GM12878 (cell line): ENCODE measurements at regions not wholly inside any gene's neighbourhood (a gene's known extent, or its start where the extent isn't known, plus 50 kb on each side); places are given as distances from the start of the nearest gene placed in this dataset.

Source experiments
- ATAC-seq: fragments of 200-7000 bp; cut with Tn5 transposase; 3 replicates; pipeline ENCODE4 v1.9.1; 2020; ENCODE audit warnings: mild to moderate bottlenecking, moderate library complexity
- BruUV-seq: library from RNA; stranded (reverse); fragments of 400-500 nt; replicated peaks from 2 replicates; lab custom pipeline; 2021; lab: Mats Ljungman, UMichigan
- CTCF ChIA-PET: fragments of 300-600 bp; sonication (Branson Sonifier 250); formaldehyde crosslinking; extraction: SDS; loops from one replicate; lab custom pipeline; 2021; ENCODE audit warnings: inconsistent platforms; lab: Yijun Ruan, JAX
- POLR2A ChIA-PET: fragments of 350-600 bp; formaldehyde crosslinking; extraction: SDS; loops from one replicate; lab custom pipeline; 2021; ENCODE audit warnings: inconsistent platforms; lab: Charles Lee
- RAD21 ChIA-PET: fragments of 300-600 bp; sonication (Branson Sonifier 250); formaldehyde crosslinking; loops from one replicate; lab custom pipeline; 2023; ENCODE audit warnings: antibody characterized with exemption; ENCODE audit not compliant: unreplicated experiment; lab: Charles Lee
- SMC1A ChIA-PET: fragments of 300-600 bp; sonication (Branson Sonifier 250); formaldehyde crosslinking; loops from one replicate; lab custom pipeline; 2023; ENCODE audit not compliant: unreplicated experiment, uncharacterized antibody; lab: Charles Lee
- DNase-seq: peaks from one replicate; pipeline ENCODE4 v3.0.0-alpha.2; 2011; ENCODE audit warnings: low read depth, low spot score
- FAIRE-seq: peaks from 3 replicates; lab custom pipeline; 2011; peaks lifted over from hg19 to GRCh38; lab: Jason Lieb, UNC
- H2AFZ ChIP-seq: 2 replicates; pipeline ENCODE4 v1.6.0; 2011; ENCODE audit warnings: low read depth, low read length, control low read depth; ENCODE audit not compliant: control insufficient read depth
- H3K27ac ChIP-seq: 2 replicates; pipeline ENCODE4 v1.5.1; 2011; ENCODE audit warnings: control low read depth; ENCODE audit not compliant: control insufficient read depth, insufficient read depth
- H3K27me3 ChIP-seq, 2 experiments: replicated peaks in 1 of 2; 2 replicates each; pipeline versions ENCODE4 v1.6.0 to v1.6.1; 2011; ENCODE audit warnings: low read length in 1 of 2; ENCODE audit not compliant: control insufficient read depth in 2 of 2, insufficient read depth in 2 of 2
- H3K36me3 ChIP-seq, 2 experiments: 2 replicates each; pipeline ENCODE4 v1.5.1; 2011; ENCODE audit warnings: low read length in 1 of 2; ENCODE audit not compliant: control insufficient read depth in 2 of 2, insufficient read depth in 2 of 2
- H3K4me1 ChIP-seq: 2 replicates; pipeline ENCODE4 v1.6.1; 2011; ENCODE audit warnings: mild to moderate bottlenecking, low read length, moderate library complexity, mixed read lengths; ENCODE audit not compliant: control insufficient read depth, insufficient read depth
- H3K4me2 ChIP-seq: 2 replicates; pipeline ENCODE4 v1.6.0; 2011; ENCODE audit warnings: control low read depth; ENCODE audit not compliant: control insufficient read depth, insufficient read depth
- H3K4me3 ChIP-seq: fragments of 200-600 bp; sonication (generic); 2 replicates; pipeline ENCODE4 v1.5.1; 2016
- H3K79me2 ChIP-seq: 2 replicates; pipeline ENCODE4 v1.6.0; 2011; ENCODE audit warnings: low read length; ENCODE audit not compliant: control insufficient read depth, insufficient read depth
- H3K9ac ChIP-seq: 2 replicates; pipeline ENCODE4 v1.8.0; 2011; ENCODE audit warnings: low read length, control low read depth, mixed read lengths; ENCODE audit not compliant: control insufficient read depth, insufficient read depth
- H3K9me3 ChIP-seq: replicated peaks from 3 replicates; pipeline ENCODE4 v1.5.1; 2011; ENCODE audit warnings: mild to moderate bottlenecking, low read length; ENCODE audit not compliant: control insufficient read depth, insufficient read depth
- H4K20me1 ChIP-seq: 2 replicates; pipeline ENCODE4 v1.6.0; 2011; ENCODE audit not compliant: control insufficient read depth, insufficient read depth
- MEF2B ChIP-seq: fragments of 450-650 bp; IDR thresholded peaks from 2 replicates; pipeline ENCODE4 v1.6.1; 2018; ENCODE audit warnings: mild to moderate bottlenecking, moderate library complexity; ENCODE audit not compliant: partially characterized antibody, poor library complexity, severe bottlenecking
- PML ChIP-seq: IDR thresholded peaks from 2 replicates; pipeline ENCODE4 v1.6.1; 2012; ENCODE audit warnings: low read length, inconsistent platforms
- RUNX3 ChIP-seq: IDR thresholded peaks from 2 replicates; pipeline ENCODE4 v1.6.1; 2012; ENCODE audit warnings: low read length, inconsistent platforms
- SMAD1 ChIP-seq: fragments of 450-650 bp; IDR thresholded peaks from 2 replicates; pipeline ENCODE4 v1.6.1; 2018; ENCODE audit warnings: mild to moderate bottlenecking, low read depth; ENCODE audit not compliant: partially characterized antibody
- STAT3 ChIP-seq: IDR thresholded peaks from 2 replicates; pipeline ENCODE4 v1.6.1; 2011; ENCODE audit warnings: low read depth, low read length, improper control_type of control experiment
- TCF12 ChIP-seq: IDR thresholded peaks from 2 replicates; pipeline ENCODE4 v1.6.1; 2011; ENCODE audit warnings: low read depth, mild to moderate bottlenecking, low read length
- TCF7 ChIP-seq: IDR thresholded peaks from 2 replicates; pipeline ENCODE4 v1.6.1; 2014; ENCODE audit warnings: antibody characterized with exemption, borderline replicate concordance
- ZNF24 ChIP-seq: fragments of 450-650 bp; IDR thresholded peaks from 2 replicates; pipeline ENCODE4 v1.6.1; 2017; ENCODE audit warnings: antibody characterized with exemption, mild to moderate bottlenecking
- WGBS: methylation state at CpG from one replicate; pipeline ENCODE4 v1.1.6; 2016; ENCODE audit warnings: low lambda C conversion rate; ENCODE audit not compliant: insufficient replicate concordance, insufficient coverage; ENCODE audit errors: missing lambda C conversion rate; 5-methylcytosine and 5-hydroxymethylcytosine counted together
- in situ Hi-C: fragments of 300-500 bp; cut with MboI; formaldehyde crosslinking; loops from 9 replicates; pipeline ENCODE4 v1.14.3; 2018; ENCODE audit warnings: mixed read lengths
- intact Hi-C: fragments of 100-400 bp; cut with micrococcal nuclease; formaldehyde crosslinking; loops from one replicate; pipeline ENCODE4 v1.14.2; 2022; ENCODE audit not compliant: unreplicated experiment
- TF ChIP-seq, protein P1 (sequence below): fragments of 450-650 bp; formaldehyde crosslinking; IDR thresholded peaks from 2 replicates; pipeline ENCODE4 v1.4.0; 2022; ENCODE audit warnings: mild to moderate bottlenecking, moderate library complexity

DNA sequence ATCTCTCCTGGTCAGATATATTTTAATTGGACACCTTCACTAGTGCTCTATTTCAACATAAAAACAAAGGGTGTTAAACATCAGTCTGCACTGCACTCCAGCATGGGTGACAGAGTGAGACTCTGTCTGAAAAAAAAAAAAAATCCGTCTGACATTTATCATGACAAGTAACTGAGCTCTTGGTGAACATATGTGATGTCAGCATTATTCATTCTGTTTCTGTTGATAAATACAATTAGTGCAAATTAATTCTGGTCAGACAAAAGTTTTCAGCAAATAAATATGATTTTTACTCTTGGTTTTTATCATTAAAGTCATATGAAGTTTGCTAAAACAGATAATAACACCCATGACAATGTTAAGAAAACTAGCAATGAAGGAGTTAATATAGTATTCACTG lies 692.8 kb upstream of the GRM3 start:
- no peaks in the 10 kb centered on the region for H3K36me3 ChIP-seq
- in situ Hi-C loops (no loop called here), intact Hi-C loops (no loop called here)
- H4K20me1 ChIP-seq: no peaks in the 10 kb centered on the region
- H3K4me2 ChIP-seq: no peak overlapping the region
- SMC1A ChIA-PET: interaction anchor here (1.1 kb wide), 1 partner anchor 14 kb away, joined by 3 read pairs; no protein-coding TSS in a partner anchor
- H3K27me3 ChIP-seq: no peaks in the 10 kb centered on the region
- H3K4me3 ChIP-seq: no peak overlapping the region
- DNase-seq (no peak), FAIRE-seq (no peak), ATAC-seq (no peak)
- no peak overlapping the region for H2AFZ ChIP-seq
- CTCF ChIA-PET: no interaction called here
- WGBS: 0% methylated on average over 1 of the region's 1 CpG
- H3K4me1 ChIP-seq: no peaks in the 10 kb centered on the region
- H3K9me3 ChIP-seq: no peaks in the 10 kb centered on the region
- H3K9ac ChIP-seq: no peak overlapping the region
- RAD21 ChIA-PET: no interaction called here
- no peaks in the 10 kb centered on the region for H3K79me2 ChIP-seq
- POLR2A ChIA-PET: interaction anchor here (0.7 kb wide), 1 partner anchor 912 kb away, joined by 5 read pairs; no protein-coding TSS in a partner anchor
- BruUV-seq: no TSS peak
- no peak overlapping the region for H3K27ac ChIP-seq
- TF ChIP-seq SMAD1 (no peak), TCF7 (no peak), STAT3 (no peak), PML (no peak)
- TF ChIP-seq, protein P1, sequence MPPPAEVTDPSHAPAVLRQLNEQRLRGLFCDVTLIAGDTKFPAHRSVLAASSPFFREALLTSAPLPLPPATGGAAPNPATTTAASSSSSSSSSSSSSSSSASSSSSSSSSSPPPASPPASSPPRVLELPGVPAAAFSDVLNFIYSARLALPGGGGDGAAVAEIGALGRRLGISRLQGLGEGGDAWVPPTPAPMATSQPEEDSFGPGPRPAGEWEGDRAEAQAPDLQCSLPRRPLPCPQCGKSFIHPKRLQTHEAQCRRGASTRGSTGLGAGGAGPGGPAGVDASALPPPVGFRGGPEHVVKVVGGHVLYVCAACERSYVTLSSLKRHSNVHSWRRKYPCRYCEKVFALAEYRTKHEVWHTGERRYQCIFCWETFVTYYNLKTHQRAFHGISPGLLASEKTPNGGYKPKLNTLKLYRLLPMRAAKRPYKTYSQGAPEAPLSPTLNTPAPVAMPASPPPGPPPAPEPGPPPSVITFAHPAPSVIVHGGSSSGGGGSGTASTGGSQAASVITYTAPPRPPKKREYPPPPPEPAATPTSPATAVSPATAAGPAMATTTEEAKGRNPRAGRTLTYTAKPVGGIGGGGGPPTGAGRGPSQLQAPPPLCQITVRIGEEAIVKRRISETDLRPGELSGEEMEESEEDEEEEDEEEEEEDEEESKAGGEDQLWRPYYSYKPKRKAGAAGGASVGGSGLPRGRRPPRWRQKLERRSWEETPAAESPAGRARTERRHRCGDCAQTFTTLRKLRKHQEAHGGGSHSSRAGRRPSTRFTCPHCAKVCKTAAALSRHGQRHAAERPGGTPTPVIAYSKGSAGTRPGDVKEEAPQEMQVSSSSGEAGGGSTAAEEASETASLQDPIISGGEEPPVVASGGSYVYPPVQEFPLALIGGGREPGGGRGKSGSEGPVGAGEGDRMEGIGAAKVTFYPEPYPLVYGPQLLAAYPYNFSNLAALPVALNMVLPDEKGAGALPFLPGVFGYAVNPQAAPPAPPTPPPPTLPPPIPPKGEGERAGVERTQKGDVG: no peak

DNA sequence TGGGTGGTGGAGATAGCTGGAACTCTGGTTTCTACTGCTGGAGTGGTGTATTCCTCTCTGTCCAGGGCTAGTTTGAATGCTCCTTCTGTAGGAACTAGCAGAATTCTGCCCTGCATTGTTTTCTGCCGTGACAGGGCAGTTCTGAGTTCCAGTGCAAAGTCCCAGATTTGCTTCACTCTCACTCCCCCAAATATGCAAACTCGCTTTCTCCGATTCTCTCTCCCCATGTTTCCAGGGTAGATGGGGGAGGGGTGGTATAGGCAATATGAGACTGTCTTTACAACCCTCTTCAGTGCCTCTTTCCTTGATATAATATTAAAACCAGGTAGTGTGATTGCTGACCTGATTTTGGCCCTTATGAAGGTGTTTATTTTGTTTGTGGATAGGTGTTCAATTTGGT lies 693.3 kb upstream of the GRM3 start:
- H4K20me1 ChIP-seq: no peaks in the 10 kb centered on the region
- no peak for TF ChIP-seq TCF12
- no peak for TF ChIP-seq RUNX3
- TF ChIP-seq ZNF24: no peak
- TF ChIP-seq MEF2B: no peak
- ChIA-PET POLR2A (no interaction called here), RAD21 (no interaction called here), SMC1A (interaction anchor here (1.1 kb wide), 1 partner anchor 15 kb away, joined by 3 read pairs; no protein-coding TSS in a partner anchor), CTCF (no interaction called here)
- WGBS: 12% methylated on average over 3 of the region's 3 CpGs
- BruUV-seq: no TSS peak
- ATAC-seq (no peak), FAIRE-seq (no peak), DNase-seq (no peak)
- no peak overlapping the region for H3K4me2 ChIP-seq
- H3K79me2 ChIP-seq: no peaks in the 10 kb centered on the region
- no peaks in the 10 kb centered on the region for H3K9me3 ChIP-seq
- H3K36me3 ChIP-seq: no peaks in the 10 kb centered on the region
- intact Hi-C loops: no loop called here
- in situ Hi-C loops: no loop called here
- no peak overlapping the region for H2AFZ ChIP-seq
- H3K4me1 ChIP-seq: no peaks in the 10 kb centered on the region
- no peaks in the 10 kb centered on the region for H3K27me3 ChIP-seq
- H3K9ac ChIP-seq: no peak overlapping the region
- H3K27ac ChIP-seq: no peak overlapping the region
- H3K4me3 ChIP-seq: no peak overlapping the region
